ENCODE measurements at regions not wholly inside any gene's neighbourhood (a gene's known extent, or its start where the extent isn't known, plus 50 kb on each side); places are given as distances from the start of the nearest gene placed in this dataset.

GRCh38 chr16:9151074-9151473 is 59.6 kb downstream of the HAPSTR1 start:
- TF ChIP-seq, protein P1, sequence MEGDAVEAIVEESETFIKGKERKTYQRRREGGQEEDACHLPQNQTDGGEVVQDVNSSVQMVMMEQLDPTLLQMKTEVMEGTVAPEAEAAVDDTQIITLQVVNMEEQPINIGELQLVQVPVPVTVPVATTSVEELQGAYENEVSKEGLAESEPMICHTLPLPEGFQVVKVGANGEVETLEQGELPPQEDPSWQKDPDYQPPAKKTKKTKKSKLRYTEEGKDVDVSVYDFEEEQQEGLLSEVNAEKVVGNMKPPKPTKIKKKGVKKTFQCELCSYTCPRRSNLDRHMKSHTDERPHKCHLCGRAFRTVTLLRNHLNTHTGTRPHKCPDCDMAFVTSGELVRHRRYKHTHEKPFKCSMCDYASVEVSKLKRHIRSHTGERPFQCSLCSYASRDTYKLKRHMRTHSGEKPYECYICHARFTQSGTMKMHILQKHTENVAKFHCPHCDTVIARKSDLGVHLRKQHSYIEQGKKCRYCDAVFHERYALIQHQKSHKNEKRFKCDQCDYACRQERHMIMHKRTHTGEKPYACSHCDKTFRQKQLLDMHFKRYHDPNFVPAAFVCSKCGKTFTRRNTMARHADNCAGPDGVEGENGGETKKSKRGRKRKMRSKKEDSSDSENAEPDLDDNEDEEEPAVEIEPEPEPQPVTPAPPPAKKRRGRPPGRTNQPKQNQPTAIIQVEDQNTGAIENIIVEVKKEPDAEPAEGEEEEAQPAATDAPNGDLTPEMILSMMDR (IDR thresholded peaks at IDR 0.05): no peak
- TF ChIP-seq POLR2A (IDR thresholded peaks at IDR 0.05): no peak

Measured in body of pancreas (tissue), 4 donors.